ENCODE measurements at regions not wholly inside any gene's neighbourhood (a gene's known extent, or its start where the extent isn't known, plus 50 kb on each side); places are given as distances from the start of the nearest gene placed in this dataset.

- Histone ChIP-seq H3K4me3 (ENCODE audit: low read depth in 2 of 2, low read length in 1 of 2) (no peak overlapping the region), H3K9ac (no peak overlapping the region), H3K27me3 (ENCODE audit: insufficient read depth) (no peaks in the 10 kb centered on the region), H3K36me3 (replicated peaks in 1 of 2; ENCODE audit: control insufficient read depth in 1 of 2, insufficient read depth in 2 of 2, low read length in 1 of 2) (no peaks in the 10 kb centered on the region), H3F3A (replicated peaks; ENCODE audit: insufficient read depth) (no peaks in the 10 kb centered on the region), H3K4me1 (ENCODE audit: control insufficient read depth in 1 of 2, insufficient read depth in 2 of 2, low read depth in 1 of 2, low read length in 1 of 2) (no peaks in the 10 kb centered on the region), H3K9me3 (no peaks in the 10 kb centered on the region), H2AFZ (ENCODE audit: low read depth) (no peak overlapping the region), H4K20me1 (ENCODE audit: insufficient read depth) (no peaks in the 10 kb centered on the region), H3K9me2 (no peaks in the 10 kb centered on the region), H3K27ac (ENCODE audit: low read depth in 2 of 2, low read length in 1 of 2) (no peak overlapping the region), H3K79me2 (ENCODE audit: insufficient read depth) (no peaks in the 10 kb centered on the region), H3K4me2 (no peak overlapping the region)
- 90% methylated on average over 2 of the region's 2 CpGs for WGBS (ENCODE audit: low lambda C conversion rate)
- ChIA-PET CTCF (no interaction called here), POLR2A (no interaction called here)
- no peak for DNase-seq
- TF ChIP-seq TEAD4 (IDR thresholded peaks at IDR 0.05; ENCODE audit: borderline replicate concordance, insufficient read depth) (no peak), FOXJ3 (CRISPR knock-in tag; IDR thresholded peaks at IDR 0.05) (no peak), CHD2 (IDR thresholded peaks at IDR 0.05; ENCODE audit: low read length, partially characterized antibody) (no peak), IRF3 (IDR thresholded peaks at IDR 0.05; ENCODE audit: low read depth, low read length) (no peak), MEF2A (IDR thresholded peaks at IDR 0.05; ENCODE audit: borderline replicate concordance, low read depth) (no peak), SIN3A (IDR thresholded peaks at IDR 0.05; ENCODE audit: borderline replicate concordance, low read depth, low read length) (no peak), RXRA (IDR thresholded peaks at IDR 0.05; ENCODE audit: borderline replicate concordance, low read depth) (no peak)
These were observed 80.5 kb upstream of the LNX1 start for GRCh38 chr4:53671757-53672156.

GRCh38 chr4:53659737-53660136, 68.5 kb upstream of the LNX1 start:
- POLR2A ChIA-PET: no interaction called here
- no peaks in the 10 kb centered on the region for H3K27me3 ChIP-seq (ENCODE audit: insufficient read depth)
- DNase-seq: no peak
- H3K9me2 ChIP-seq: no peaks in the 10 kb centered on the region
- 91% methylated on average over 2 of the region's 2 CpGs for WGBS (ENCODE audit: low lambda C conversion rate)
- TF ChIP-seq SIN3A (IDR thresholded peaks at IDR 0.05; ENCODE audit: borderline replicate concordance, low read depth, low read length): no peak
- no peak for TF ChIP-seq USF2 (IDR thresholded peaks at IDR 0.05; ENCODE audit: borderline replicate concordance, low read depth, low read length)
- TF ChIP-seq PBX3 (IDR thresholded peaks at IDR 0.05): no peak
- no peak for TF ChIP-seq MEF2A (IDR thresholded peaks at IDR 0.05; ENCODE audit: borderline replicate concordance, low read depth)
- no peak for TF ChIP-seq FOXJ3 (CRISPR knock-in tag; IDR thresholded peaks at IDR 0.05)
- TF ChIP-seq GABPA (IDR thresholded peaks at IDR 0.05; ENCODE audit: low read depth): no peak
- no peak for TF ChIP-seq MXI1 (IDR thresholded peaks at IDR 0.05; ENCODE audit: low read depth, low read length)
- TF ChIP-seq TAF1 (IDR thresholded peaks at IDR 0.05; ENCODE audit: borderline replicate concordance, low read depth, low read length): no peak
- no peak for TF ChIP-seq FOSL2 (IDR thresholded peaks at IDR 0.05; ENCODE audit: borderline replicate concordance, low read depth)
- TF ChIP-seq YY1 (IDR thresholded peaks at IDR 0.05; ENCODE audit: low read depth): no peak
- no peak for TF ChIP-seq RCOR1 (IDR thresholded peaks at IDR 0.05; ENCODE audit: low read length)
- no peak for TF ChIP-seq SMC3 (IDR thresholded peaks at IDR 0.05; ENCODE audit: low read depth, low read length)
- no peak for TF ChIP-seq GATA2 (CRISPR knock-in tag; IDR thresholded peaks at IDR 0.05)
- TF ChIP-seq RFX5 (IDR thresholded peaks at IDR 0.05; ENCODE audit: low read length): no peak
- TF ChIP-seq RXRA (IDR thresholded peaks at IDR 0.05; ENCODE audit: borderline replicate concordance, low read depth): no peak
- TF ChIP-seq MAX (IDR thresholded peaks at IDR 0.05; ENCODE audit: low read depth): no peak
- TF ChIP-seq EZH2phosphoT487 (IDR thresholded peaks at IDR 0.05; ENCODE audit: borderline replicate concordance, low read depth): no peak
- no peaks in the 10 kb centered on the region for H3F3A ChIP-seq (replicated peaks; ENCODE audit: insufficient read depth)
- no peak overlapping the region for H3K9ac ChIP-seq
- no peaks in the 10 kb centered on the region for H3K79me2 ChIP-seq (ENCODE audit: insufficient read depth)
- H4K20me1 ChIP-seq (ENCODE audit: insufficient read depth): no peaks in the 10 kb centered on the region
- CTCF ChIA-PET: interaction anchor here (0.7 to 2.5 kb wide), 3 partner anchors 14 to 643 kb away, joined by 3 to 11 read pairs (median 4); no protein-coding TSS in a partner anchor
- H2AFZ ChIP-seq (ENCODE audit: low read depth): no peak overlapping the region
- H3K4me1 ChIP-seq (ENCODE audit: control insufficient read depth in 1 of 2, insufficient read depth in 2 of 2, low read depth in 1 of 2, low read length in 1 of 2): peaks cover 2 to 10% of the 10 kb centered on the region in 2 experiments; a peak in 2 of 4 replicates
- no peaks in the 10 kb centered on the region for H3K36me3 ChIP-seq (replicated peaks in 1 of 2; ENCODE audit: control insufficient read depth in 1 of 2, insufficient read depth in 2 of 2, low read length in 1 of 2)
- H3K4me3 ChIP-seq (ENCODE audit: low read depth in 2 of 2, low read length in 1 of 2): no peak overlapping the region
- no peaks in the 10 kb centered on the region for H3K9me3 ChIP-seq
- no peak overlapping the region for H3K4me2 ChIP-seq
- peak overlapping the region in 1 of 2 experiments; percentile 84; a peak in 2 of 4 replicates for H3K27ac ChIP-seq (ENCODE audit: low read depth in 2 of 2, low read length in 1 of 2)
